HCT116 (cell line): ENCODE measurements at regions not wholly inside any gene's neighbourhood (a gene's known extent, or its start where the extent isn't known, plus 50 kb on each side); places are given as distances from the start of the nearest gene placed in this dataset.
"Not testable (repeated sequence)": the region's sequence is repeated elsewhere in the genome, so short reads cannot be mapped to it uniquely, and the experiment has no call there.

ENCODE experiments used
- ATAC-seq: fragments of 200-7000 bp; cut with Tn5 transposase; 2 replicates; pipeline ENCODE4 v1.9.1; 2020; ENCODE audit warnings: mild to moderate bottlenecking, moderate library complexity
- BruUV-seq: library from RNA; stranded (reverse); fragments of 400-500 nt; replicated peaks from 2 replicates; lab custom pipeline; 2021; lab: Mats Ljungman, UMichigan
- CTCF ChIA-PET: fragments of 300-600 bp; sonication (Branson Sonifier 250); formaldehyde crosslinking; loops from one replicate; lab custom pipeline; 2021; ENCODE audit warnings: antibody characterized with exemption; lab: Charles Lee
- POLR2A ChIA-PET: fragments of 300-600, 350-600 bp; sonication (Branson Sonifier 250); formaldehyde crosslinking; loops from one replicate; lab custom pipeline; 2021; ENCODE audit warnings: antibody characterized with exemption; lab: Charles Lee
- RAD21 ChIA-PET, 2 experiments: fragments of 300-600 bp; sonication (Branson Sonifier 250); formaldehyde crosslinking; loops; one replicate each; lab custom pipeline; 2023; ENCODE audit warnings: low total read pairs in 2 of 2; ENCODE audit not compliant: uncharacterized antibody in 2 of 2, unreplicated experiment in 2 of 2, low non-redundant PET in 1 of 2; lab: Charles Lee
- DNase-seq: peaks from one replicate; pipeline ENCODE4 v3.0.0-alpha.2; 2010; ENCODE audit warnings: low read depth, low spot score
- H2AFZ ChIP-seq: fragments of 200-600 bp; shearing (Covaris generic), sonication (generic); 2 replicates; pipeline ENCODE4 v1.6.1; 2017; ENCODE audit warnings: low read depth, mixed run types, mixed read lengths, antibody characterized with exemption, low read length; ENCODE audit not compliant: poor library complexity, severe bottlenecking
- H3K27ac ChIP-seq: 2 replicates; pipeline ENCODE4 v1.5.1; 2012; ENCODE audit warnings: low read depth, low read length
- H3K27me3 ChIP-seq: fragments of 200-600 bp; sonication (generic); 2 replicates; pipeline ENCODE4 v1.6.1; 2016; ENCODE audit warnings: mixed run types, low read length, mixed read lengths; ENCODE audit not compliant: insufficient read depth
- H3K36me3 ChIP-seq, 2 experiments: fragments of 200-500 bp in 1 of 2; fragments of 200-600 bp in 1 of 2; sonication (Bioruptor generic) in 1 of 2; sonication (generic) in 1 of 2; 2 replicates each; pipeline versions ENCODE4 v1.5.1 to v1.6.1; 2014 to 2016; ENCODE audit warnings: low read length in 2 of 2, inconsistent platforms in 1 of 2, mixed read lengths in 1 of 2, mixed run types in 1 of 2; ENCODE audit not compliant: insufficient read depth in 2 of 2, control insufficient read depth in 1 of 2
- H3K4me1 ChIP-seq, 2 experiments: fragments of 200-600 bp in 1 of 2; sonication (generic) in 1 of 2; 2 replicates each; pipeline versions ENCODE4 v1.5.1 to v1.6.1; 2012 to 2017; ENCODE audit warnings: low read length in 2 of 2, inconsistent platforms in 1 of 2, mild to moderate bottlenecking in 1 of 2, mixed read lengths in 1 of 2, mixed run types in 1 of 2, moderate library complexity in 1 of 2; ENCODE audit not compliant: insufficient read depth in 2 of 2, control insufficient read depth in 1 of 2
- H3K4me2 ChIP-seq: fragments of 200-600 bp; sonication (generic); 2 replicates; pipeline ENCODE4 v1.6.1; 2017; ENCODE audit warnings: mixed run types, low read length, mixed read lengths
- H3K4me3 ChIP-seq, 2 experiments: fragments of 200-600 bp in 1 of 2; sonication (generic) in 1 of 2; replicated peaks in 1 of 2; 2 replicates each; pipeline ENCODE4 v1.5.1; 2011 to 2016; ENCODE audit warnings: low read length in 2 of 2, control low read depth in 1 of 2, low read depth in 1 of 2, mild to moderate bottlenecking in 1 of 2, mixed read lengths in 1 of 2, mixed run types in 1 of 2
- H3K79me2 ChIP-seq: fragments of 200-600 bp; sonication (generic); 2 replicates; pipeline ENCODE4 v1.6.1; 2017; ENCODE audit warnings: mild to moderate bottlenecking, mixed run types, low read length, moderate library complexity, mixed read lengths; ENCODE audit not compliant: insufficient read depth
- H3K9ac ChIP-seq: fragments of 200-600 bp; sonication (generic); 2 replicates; pipeline ENCODE4 v1.6.1; 2016; ENCODE audit warnings: low read length, mixed read lengths
- H3K9me2 ChIP-seq: fragments of 200-600 bp; sonication (generic), shearing (Covaris generic); 2 replicates; pipeline ENCODE4 v1.6.1; 2017; ENCODE audit warnings: mixed run types, mild to moderate bottlenecking, moderate library complexity; ENCODE audit not compliant: insufficient read depth
- H3K9me3 ChIP-seq, 2 experiments: fragments of 200-500 bp in 1 of 2; fragments of 200-600 bp in 1 of 2; sonication (Bioruptor generic) in 1 of 2; sonication (generic) in 1 of 2; 2 replicates each; pipeline ENCODE4 v1.6.1; 2014 to 2017; ENCODE audit warnings: low read length in 2 of 2, mixed read lengths in 2 of 2, inconsistent platforms in 1 of 2, low read depth in 1 of 2, mild to moderate bottlenecking in 1 of 2, mixed run types in 1 of 2, moderate library complexity in 1 of 2; ENCODE audit not compliant: control insufficient read depth in 1 of 2, insufficient read depth in 1 of 2
- H4K20me1 ChIP-seq: fragments of 200-600 bp; sonication (generic), shearing (Covaris generic); 2 replicates; pipeline ENCODE4 v1.6.1; 2017; ENCODE audit warnings: mixed run types, mild to moderate bottlenecking, moderate library complexity; ENCODE audit not compliant: insufficient read depth
- CBX3 ChIP-seq: IDR thresholded peaks from 2 replicates; pipeline ENCODE4 v1.6.1; 2012; ENCODE audit warnings: low read depth
- ELF1 ChIP-seq: IDR thresholded peaks from 2 replicates; pipeline ENCODE4 v1.6.1; 2012; ENCODE audit warnings: low read depth, borderline replicate concordance
- FOSL1 ChIP-seq: IDR thresholded peaks from 2 replicates; pipeline ENCODE4 v1.6.1; 2012; ENCODE audit warnings: low read depth
- POLR2AphosphoS5 ChIP-seq: IDR thresholded peaks from 2 replicates; pipeline ENCODE4 v1.6.1; 2011; ENCODE audit warnings: mild to moderate bottlenecking, low read depth, low read length, moderate library complexity
- SP1 ChIP-seq: IDR thresholded peaks from 2 replicates; pipeline ENCODE4 v1.6.1; 2012; ENCODE audit warnings: low read depth
- ZBTB33 ChIP-seq: IDR thresholded peaks from 2 replicates; pipeline ENCODE4 v1.6.1; 2011; ENCODE audit warnings: mild to moderate bottlenecking, low read length, moderate library complexity; ENCODE audit not compliant: insufficient replicate concordance; ENCODE audit errors: extremely low read depth
- intact Hi-C: fragments of 100-400 bp; cut with micrococcal nuclease; formaldehyde crosslinking; loops from 2 replicates; pipeline ENCODE4 v1.10.0; 2022

GRCh38 chr10:33858326-33858725 is 523.9 kb upstream of the NRP1 start:
- H3K9me2 ChIP-seq = no peaks in the 10 kb centered on the region
- BruUV-seq = no TSS peak
- ATAC-seq (no peak), DNase-seq (no peak)
- peaks cover 0 to 2% of the 10 kb centered on the region in 2 experiments; a peak in 1 of 4 replicates for H3K4me1 ChIP-seq
- no peaks in the 10 kb centered on the region for H3K9me3 ChIP-seq
- POLR2A ChIA-PET = no interaction called here
- intact Hi-C loops = no loop called here
- H3K27ac ChIP-seq = no peak overlapping the region
- no peaks in the 10 kb centered on the region for H4K20me1 ChIP-seq
- RAD21 ChIA-PET = no interaction called here
- no peak overlapping the region for H3K9ac ChIP-seq
- no peak overlapping the region for H3K4me3 ChIP-seq
- no peaks in the 10 kb centered on the region for H3K27me3 ChIP-seq
- no peak overlapping the region for H2AFZ ChIP-seq
- no peaks in the 10 kb centered on the region for H3K79me2 ChIP-seq
- H3K36me3 ChIP-seq = no peaks in the 10 kb centered on the region
- no peak overlapping the region for H3K4me2 ChIP-seq
- TF ChIP-seq ELF1 (no peak), SP1 (no peak), CBX3 (no peak), ZBTB33 (no peak), FOSL1 (no peak), POLR2AphosphoS5 (no peak)
- CTCF ChIA-PET = no interaction called here

DNA sequence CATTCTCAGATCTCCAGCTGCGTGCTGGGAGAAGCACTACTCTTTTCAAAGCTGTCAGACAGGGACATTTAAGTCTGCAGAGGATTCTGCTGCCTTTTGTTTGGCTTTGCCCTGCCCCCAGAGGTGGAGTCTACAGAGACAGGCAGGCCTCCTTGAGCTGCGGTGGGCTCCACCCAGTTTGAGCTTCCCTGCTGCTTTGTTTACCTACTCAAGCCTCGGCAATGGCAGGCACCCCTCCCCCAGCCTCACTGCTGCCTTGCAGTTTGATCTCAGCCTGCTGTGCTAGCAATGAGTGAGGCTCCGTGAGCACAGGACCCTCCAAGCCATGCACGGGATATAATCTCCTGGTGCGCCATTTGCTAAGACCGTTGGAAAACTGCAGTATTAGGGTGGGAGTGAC is 518.8 kb upstream of the NRP1 start:
- H3K36me3 ChIP-seq, POLR2A ChIA-PET, H3K4me2 ChIP-seq, DNase-seq, H3K4me3 ChIP-seq, intact Hi-C loops, H3K9ac ChIP-seq, H3K27me3 ChIP-seq, RAD21 ChIA-PET, H3K9me2 ChIP-seq, H4K20me1 ChIP-seq, H2AFZ ChIP-seq, CTCF ChIA-PET, H3K9me3 ChIP-seq, BruUV-seq, ATAC-seq, H3K79me2 ChIP-seq, H3K4me1 ChIP-seq, H3K27ac ChIP-seq: not testable (repeated sequence)
